ENCODE measurements at regions not wholly inside any gene's neighbourhood (a gene's known extent, or its start where the extent isn't known, plus 50 kb on each side); places are given as distances from the start of the nearest gene placed in this dataset.

- H3K4me3 ChIP-seq = no peak overlapping the region
- TF ChIP-seq, protein P1, sequence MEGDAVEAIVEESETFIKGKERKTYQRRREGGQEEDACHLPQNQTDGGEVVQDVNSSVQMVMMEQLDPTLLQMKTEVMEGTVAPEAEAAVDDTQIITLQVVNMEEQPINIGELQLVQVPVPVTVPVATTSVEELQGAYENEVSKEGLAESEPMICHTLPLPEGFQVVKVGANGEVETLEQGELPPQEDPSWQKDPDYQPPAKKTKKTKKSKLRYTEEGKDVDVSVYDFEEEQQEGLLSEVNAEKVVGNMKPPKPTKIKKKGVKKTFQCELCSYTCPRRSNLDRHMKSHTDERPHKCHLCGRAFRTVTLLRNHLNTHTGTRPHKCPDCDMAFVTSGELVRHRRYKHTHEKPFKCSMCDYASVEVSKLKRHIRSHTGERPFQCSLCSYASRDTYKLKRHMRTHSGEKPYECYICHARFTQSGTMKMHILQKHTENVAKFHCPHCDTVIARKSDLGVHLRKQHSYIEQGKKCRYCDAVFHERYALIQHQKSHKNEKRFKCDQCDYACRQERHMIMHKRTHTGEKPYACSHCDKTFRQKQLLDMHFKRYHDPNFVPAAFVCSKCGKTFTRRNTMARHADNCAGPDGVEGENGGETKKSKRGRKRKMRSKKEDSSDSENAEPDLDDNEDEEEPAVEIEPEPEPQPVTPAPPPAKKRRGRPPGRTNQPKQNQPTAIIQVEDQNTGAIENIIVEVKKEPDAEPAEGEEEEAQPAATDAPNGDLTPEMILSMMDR (IDR thresholded peaks at IDR 0.05) = no peak
- DNase-seq (ENCODE audit: low spot score) = no peak
- no peak overlapping the region for H3K27ac ChIP-seq
Observed at GRCh38 chrX:45761920-45762319, 561.2 kb upstream of the DIPK2B start.

GRCh38 chrX:45760187-45760742 lies 559.6 kb upstream of the DIPK2B start:
- TF ChIP-seq, protein P1 (IDR thresholded peaks at IDR 0.05) = no peak
- DNase-seq (ENCODE audit: low spot score) = no peak
- no peak overlapping the region for H3K27ac ChIP-seq

GRCh38 chrX:45758738-45759397 lies 558.2 kb upstream of the DIPK2B start:
- TF ChIP-seq, protein P1 (IDR thresholded peaks at IDR 0.05) = no peak
- no peak overlapping the region for H3K4me3 ChIP-seq
- peak overlapping the region; percentile 17 to 62 for H3K27ac ChIP-seq
- DNase-seq (ENCODE audit: low spot score) = no peak

More at GRCh38 chrX:45760187-45760742, 559.6 kb upstream of the DIPK2B start:
- H3K4me3 ChIP-seq = no peak overlapping the region

GRCh38 chrX:45758319-45758718 lies 557.6 kb upstream of the DIPK2B start:
- H3K4me3 ChIP-seq = no peak overlapping the region
- TF ChIP-seq, protein P1 (IDR thresholded peaks at IDR 0.05) = no peak
- no peak for DNase-seq (ENCODE audit: low spot score)
- peak overlapping the region; percentile 17 to 62 for H3K27ac ChIP-seq

GRCh38 chrX:45757272-45757671 lies 556.6 kb upstream of the DIPK2B start:
- Histone ChIP-seq H3K27ac (no peak overlapping the region), H3K4me3 (no peak overlapping the region)
- no peak for DNase-seq (ENCODE audit: low spot score)
- TF ChIP-seq, protein P1 (IDR thresholded peaks at IDR 0.05) = no peak

DNA sequence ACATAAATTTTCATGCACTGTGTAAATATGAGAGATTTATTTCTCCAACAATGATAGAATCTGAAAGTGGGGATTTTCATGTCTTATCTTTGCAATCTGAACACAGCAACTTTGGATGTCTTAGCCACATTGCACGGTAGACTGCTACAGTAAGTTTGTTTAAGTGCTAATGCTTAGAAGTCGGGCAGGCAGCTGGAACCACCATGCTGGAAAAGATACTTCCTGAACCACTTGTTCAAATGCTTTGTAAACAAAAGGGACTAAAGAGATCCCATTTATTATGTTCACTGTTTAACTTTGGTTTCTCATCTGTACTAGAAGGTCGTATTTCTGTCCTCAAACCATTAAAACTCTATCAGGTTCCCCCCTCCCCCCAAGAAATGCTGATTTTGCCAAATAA lies 555.9 kb upstream of the DIPK2B start:
- no peak overlapping the region for H3K4me3 ChIP-seq
- no peak for DNase-seq (ENCODE audit: low spot score)
- TF ChIP-seq, protein P1 (IDR thresholded peaks at IDR 0.05) = no peak
- no peak overlapping the region for H3K27ac ChIP-seq

- TF ChIP-seq, protein P1 (IDR thresholded peaks at IDR 0.05) = no peak
- no peak overlapping the region for H3K4me3 ChIP-seq
- H3K27ac ChIP-seq = no peak overlapping the region
- DNase-seq (ENCODE audit: low spot score) = no peak
Observed at GRCh38 chrX:45755703-45756102, 555.0 kb upstream of the DIPK2B start.

All from coronary artery (tissue), 2 donors.